Panc1 (cell line): ENCODE measurements at regions not wholly inside any gene's neighbourhood (a gene's known extent, or its start where the extent isn't known, plus 50 kb on each side); places are given as distances from the start of the nearest gene placed in this dataset.

Source experiments
- ATAC-seq: fragments of 200-7000 bp; cut with Tn5 transposase; 2 replicates; pipeline ENCODE4 v1.9.1; 2020; ENCODE audit warnings: mild to moderate bottlenecking, moderate library complexity
- BruUV-seq: library from RNA; stranded (reverse); fragments of 400-500 nt; replicated peaks from 2 replicates; lab custom pipeline; 2021; lab: Mats Ljungman, UMichigan
- CTCF ChIA-PET: fragments of 300-600 bp; sonication (Branson Sonifier 250); formaldehyde crosslinking; loops from one replicate; lab custom pipeline; 2022; ENCODE audit warnings: antibody characterized with exemption; lab: Charles Lee
- POLR2A ChIA-PET: fragments of 300-600 bp; sonication (Branson Sonifier 250); formaldehyde crosslinking; loops from one replicate; lab custom pipeline; 2022; ENCODE audit warnings: antibody characterized with exemption; lab: Charles Lee
- DNase-seq: peaks from one replicate; pipeline ENCODE4 v3.0.0-alpha.2; 2010; ENCODE audit warnings: low read depth, low spot score
- H3K27ac ChIP-seq: 2 replicates; pipeline ENCODE4 v1.5.1; 2011; ENCODE audit warnings: mild to moderate bottlenecking, low read length, inconsistent platforms
- H3K27me3 ChIP-seq: fragments of 200-500 bp; sonication (Bioruptor generic); 2 replicates; pipeline ENCODE4 v1.6.0; 2014; ENCODE audit warnings: low read length, inconsistent platforms; ENCODE audit not compliant: control insufficient read depth, insufficient read depth
- H3K36me3 ChIP-seq: fragments of 200-500 bp; sonication (Bioruptor generic); 2 replicates; pipeline ENCODE4 v1.5.1; 2014; ENCODE audit warnings: inconsistent platforms, mild to moderate bottlenecking, low read length, moderate library complexity; ENCODE audit not compliant: control insufficient read depth, insufficient read depth
- H3K4me1 ChIP-seq: 2 replicates; pipeline ENCODE4 v1.5.1; 2011; ENCODE audit warnings: inconsistent platforms, mild to moderate bottlenecking, low read length, moderate library complexity; ENCODE audit not compliant: control insufficient read depth, insufficient read depth
- H3K4me3 ChIP-seq, 2 experiments: 2 replicates each; pipeline ENCODE4 v1.5.1; 2011 to 2012; ENCODE audit warnings: low read depth in 2 of 2, low read length in 2 of 2, mild to moderate bottlenecking in 2 of 2, inconsistent platforms in 1 of 2, moderate library complexity in 1 of 2
- H3K9me3 ChIP-seq: fragments of 200-500 bp; sonication (Bioruptor generic); 2 replicates; pipeline ENCODE4 v1.5.1; 2014; ENCODE audit warnings: low read depth, mild to moderate bottlenecking, inconsistent platforms, low read length, moderate library complexity; ENCODE audit not compliant: control insufficient read depth, insufficient read depth
- CTCF ChIP-seq: fragments of 450-650 bp; IDR thresholded peaks from 2 replicates; pipeline ENCODE4 v1.5.1; 2017; ENCODE audit warnings: mild to moderate bottlenecking
- POLR2AphosphoS5 ChIP-seq: IDR thresholded peaks from 2 replicates; pipeline ENCODE4 v1.6.1; 2012; ENCODE audit warnings: mild to moderate bottlenecking, low read depth, low read length, moderate library complexity
- REST ChIP-seq, 2 experiments: IDR thresholded peaks; 2 replicates each; pipeline ENCODE4 v1.6.1; 2011 to 2012; ENCODE audit warnings: low read depth in 2 of 2, control low read depth in 1 of 2, low read length in 1 of 2, mild to moderate bottlenecking in 1 of 2, moderate library complexity in 1 of 2; ENCODE audit not compliant: insufficient read depth in 1 of 2
- SIN3A ChIP-seq: IDR thresholded peaks from 2 replicates; pipeline ENCODE4 v1.6.1; 2012; ENCODE audit warnings: low read depth, mild to moderate bottlenecking, low read length, moderate library complexity, borderline replicate concordance; ENCODE audit not compliant: insufficient read depth
- TCF7L2 ChIP-seq: IDR thresholded peaks from 2 replicates; pipeline ENCODE4 v1.6.1; 2011; ENCODE audit warnings: mild to moderate bottlenecking, low read depth, low read length, inconsistent platforms
- in situ Hi-C: cut with HindIII; loops from 2 replicates; pipeline ENCODE4 v1.10.0; 2016; ENCODE audit warnings: low sequenced_read_pairs, low pct_unique_long_range_greater_than_20kb
- intact Hi-C: fragments of 100-400 bp; cut with micrococcal nuclease; formaldehyde crosslinking; loops from one replicate; pipeline ENCODE4 v1.10.0; 2022; ENCODE audit not compliant: unreplicated experiment

- H3K4me3 ChIP-seq = no peak overlapping the region
- ATAC-seq (no peak), DNase-seq (no peak)
- BruUV-seq = no TSS peak
- H3K9me3 ChIP-seq = no peaks in the 10 kb centered on the region
- ChIA-PET POLR2A (no interaction called here), CTCF (no interaction called here)
- in situ Hi-C loops (no loop called here), intact Hi-C loops (no loop called here)
- H3K36me3 ChIP-seq = no peaks in the 10 kb centered on the region
- TF ChIP-seq POLR2AphosphoS5 = no peak
- TF ChIP-seq CTCF = no peak
- no peak for TF ChIP-seq TCF7L2
- TF ChIP-seq SIN3A = no peak
- no peak for TF ChIP-seq REST (IDR thresholded peaks at IDR 0.05; ENCODE audit: insufficient read depth in 1 of 2, low read depth in 2 of 2, low read length in 1 of 2)
- H3K4me1 ChIP-seq = no peaks in the 10 kb centered on the region
- H3K27ac ChIP-seq = no peak overlapping the region
- H3K27me3 ChIP-seq = no peaks in the 10 kb centered on the region
Measured at GRCh38 chr9:95724253-95724991, 151.1 kb upstream of the ERCC6L2 start.

GRCh38 chr9:95722141-95722540 lies 153.3 kb upstream of the ERCC6L2 start:
- no peaks in the 10 kb centered on the region for H3K4me1 ChIP-seq
- H3K27ac ChIP-seq = no peak overlapping the region
- H3K36me3 ChIP-seq = no peaks in the 10 kb centered on the region
- TF ChIP-seq CTCF (no peak), TCF7L2 (no peak), REST (IDR thresholded peaks at IDR 0.05; ENCODE audit: insufficient read depth in 1 of 2, low read depth in 2 of 2, low read length in 1 of 2) (no peak), POLR2AphosphoS5 (no peak)
- no peaks in the 10 kb centered on the region for H3K9me3 ChIP-seq
- H3K27me3 ChIP-seq = no peaks in the 10 kb centered on the region
- no peak for DNase-seq
- CTCF ChIA-PET = no interaction called here
- intact Hi-C loops (no loop called here), in situ Hi-C loops (no loop called here)
- no TSS peak for BruUV-seq
- POLR2A ChIA-PET = no interaction called here
- ATAC-seq = no peak
- no peak overlapping the region for H3K4me3 ChIP-seq
